ENCODE measurements at regions not wholly inside any gene's neighbourhood (a gene's known extent, or its start where the extent isn't known, plus 50 kb on each side); places are given as distances from the start of the nearest gene placed in this dataset.

GRCh38 chr12:67892259-67893021 lies 96.8 kb upstream of the IFNG-AS1 start:
- TF ChIP-seq CTCF (IDR thresholded peaks at IDR 0.05; ENCODE audit: low read depth, low read length, poor library complexity, severe bottlenecking) (no peak), EZH2phosphoT487 (IDR thresholded peaks at IDR 0.05; ENCODE audit: borderline replicate concordance, low read length) (no peak)
